ENCODE measurements at regions not wholly inside any gene's neighbourhood (a gene's known extent, or its start where the extent isn't known, plus 50 kb on each side); places are given as distances from the start of the nearest gene placed in this dataset.

DNA sequence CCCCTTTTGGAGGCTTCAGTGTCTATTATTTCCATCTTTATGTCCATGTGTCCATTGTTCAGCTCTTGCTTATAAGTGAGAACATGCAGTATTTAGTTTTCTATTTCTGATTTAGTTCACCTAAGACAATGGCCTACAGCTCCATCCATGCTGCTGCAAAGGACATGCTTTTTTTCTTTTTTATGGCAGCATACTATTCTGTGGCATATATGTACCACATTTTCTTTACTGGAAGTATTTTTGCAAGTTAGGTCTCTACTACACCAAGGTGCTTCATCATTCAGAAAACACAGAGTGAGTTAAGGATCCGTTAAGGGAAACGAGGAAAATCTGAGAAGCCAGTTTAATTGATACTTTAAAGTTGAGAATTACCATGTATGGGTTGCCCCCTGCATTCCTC is 297.2 kb downstream of the CDCA7 start:
- DNase-seq = no peak

DNA sequence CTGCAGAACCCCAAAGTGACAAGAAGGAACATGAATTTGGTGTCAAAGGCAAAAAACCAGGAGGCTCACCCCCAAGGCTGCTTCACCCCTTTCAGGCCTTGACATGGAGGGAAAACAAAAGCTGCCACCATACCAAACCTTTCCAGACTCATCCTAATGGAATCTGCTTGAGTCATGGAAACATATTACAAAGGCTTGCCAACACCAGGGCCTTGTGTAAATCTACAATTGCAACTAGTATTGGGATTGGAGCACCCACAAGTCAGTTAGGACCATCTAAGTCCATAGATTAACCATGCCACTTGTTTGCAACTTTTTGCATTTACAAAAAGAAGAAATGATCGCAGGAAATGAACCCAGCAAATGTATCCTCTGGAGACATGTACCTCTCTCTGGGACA is 297.6 kb downstream of the CDCA7 start:
- peak; percentile 34 for DNase-seq

DNA sequence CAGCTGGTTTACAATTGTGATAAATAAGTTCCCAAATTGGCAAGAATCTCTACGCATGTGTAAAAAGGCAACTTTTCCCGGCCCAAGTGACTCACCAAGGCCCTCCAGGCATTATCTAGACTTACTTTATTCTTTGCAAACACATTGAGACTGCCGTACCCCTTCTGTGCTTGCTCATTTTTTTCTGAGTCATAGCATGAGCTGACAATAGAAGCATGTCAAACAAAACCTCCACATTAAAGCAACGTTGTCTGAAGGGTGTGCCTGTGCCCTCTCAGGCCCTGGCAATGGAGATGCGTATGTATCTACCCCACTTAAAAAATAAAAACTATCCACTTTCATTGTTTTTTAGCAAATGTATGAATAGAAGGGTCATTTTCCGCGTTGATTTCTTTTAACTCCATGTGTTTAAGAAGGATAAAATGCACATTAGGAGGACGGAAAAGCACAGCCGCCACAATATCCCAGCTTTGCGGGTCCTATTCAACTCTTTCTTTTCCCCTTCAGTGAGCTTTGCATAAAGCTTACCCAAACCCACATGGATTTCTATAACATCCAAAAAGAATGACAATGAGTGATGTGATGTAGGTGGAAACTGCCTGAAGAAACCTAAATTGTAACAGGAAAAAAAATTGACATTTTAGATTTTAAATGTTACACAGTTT is 298.2 kb downstream of the CDCA7 start:
- DNase-seq = peak; percentile 75

DNA sequence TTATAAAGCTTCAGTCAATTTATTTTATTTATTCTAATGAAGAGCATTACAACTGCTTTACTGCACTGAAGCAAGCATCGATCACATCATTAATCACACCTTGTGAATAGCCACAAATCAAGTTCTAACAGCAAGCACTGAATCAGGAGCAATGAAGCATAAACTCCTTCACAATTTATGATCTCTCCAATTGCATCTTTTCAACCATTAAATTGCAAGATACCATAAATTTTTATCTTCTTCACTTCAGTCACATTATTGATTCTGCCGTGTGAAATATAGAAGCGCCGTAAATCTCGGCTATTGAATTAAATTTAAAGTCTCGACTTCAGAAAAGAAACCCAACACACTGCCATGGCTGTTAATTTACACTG is 298.7 kb downstream of the CDCA7 start:
- no peak for DNase-seq

DNA sequence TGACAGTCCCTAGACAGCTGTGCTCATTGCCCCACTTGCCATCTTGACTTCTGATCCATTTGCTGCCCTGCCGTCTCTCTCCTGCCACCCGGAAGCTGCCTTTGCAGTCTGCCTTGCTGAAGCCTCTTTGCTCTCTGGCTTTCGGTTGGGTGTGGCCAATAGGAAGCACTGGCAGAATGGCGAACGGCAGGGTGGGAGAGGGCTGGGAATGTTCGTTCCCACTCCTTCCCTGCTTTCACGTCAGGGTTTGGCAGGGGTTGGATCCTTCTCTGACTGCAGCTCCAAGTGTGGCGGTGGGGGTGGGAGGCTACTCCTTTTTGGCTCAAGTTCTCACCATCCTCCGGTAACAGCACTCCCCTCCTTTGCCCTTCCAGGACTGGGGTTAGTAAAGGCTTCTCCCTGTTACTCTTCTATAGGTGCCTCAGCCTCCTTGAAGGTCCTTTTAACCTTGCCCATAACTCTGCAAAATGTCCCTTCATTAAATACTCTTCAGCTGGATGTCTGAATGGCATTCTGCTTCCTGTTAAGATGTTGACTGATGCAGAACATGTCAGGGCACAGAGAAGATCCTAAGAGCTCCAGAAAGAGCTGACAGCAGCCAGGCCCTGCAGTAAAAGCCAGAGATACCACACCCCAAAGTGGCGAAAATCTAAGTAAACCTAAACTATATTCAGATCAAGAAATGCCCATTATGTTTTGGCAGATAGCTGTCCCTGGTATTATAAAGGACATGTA is 299.7 kb downstream of the CDCA7 start:
- no peak for DNase-seq

DNA sequence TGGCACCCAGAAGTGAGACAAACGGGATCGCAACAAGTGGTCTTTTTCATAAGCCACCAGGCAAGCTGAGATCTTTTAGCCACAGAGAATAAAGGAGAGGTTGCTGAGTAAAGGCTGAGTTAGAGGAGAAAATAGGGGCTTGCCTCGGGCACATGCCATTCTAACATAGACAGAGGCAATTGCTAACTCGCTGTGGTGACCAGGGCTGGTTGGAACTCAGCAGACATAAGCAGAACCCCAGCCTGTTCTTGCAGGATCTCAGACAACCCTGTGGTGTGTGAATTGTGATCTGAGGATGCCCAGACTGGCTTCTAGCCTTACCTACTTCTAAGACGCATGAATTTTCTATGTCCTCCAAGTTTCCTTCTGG is 300.2 kb downstream of the CDCA7 start:
- DNase-seq = no peak

DNA sequence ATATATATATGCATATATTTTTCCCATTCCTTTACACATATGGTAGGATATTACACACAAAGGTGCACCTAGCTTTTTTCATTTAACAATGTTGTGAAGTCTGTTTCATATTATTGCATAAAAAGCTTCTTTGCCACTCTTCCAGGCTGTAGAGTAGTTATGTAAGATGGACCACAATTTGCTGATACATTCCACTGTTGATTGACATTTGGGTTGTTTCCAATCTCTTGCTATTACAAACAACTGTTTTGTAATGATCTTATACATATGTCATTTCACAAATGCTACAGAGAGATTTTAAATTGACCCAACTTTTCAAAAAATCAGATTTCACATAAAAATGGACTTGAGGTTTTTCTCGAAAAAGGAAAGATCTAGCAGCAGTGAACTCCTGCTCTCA is 301.4 kb downstream of the CDCA7 start:
- DNase-seq = no peak

DNA sequence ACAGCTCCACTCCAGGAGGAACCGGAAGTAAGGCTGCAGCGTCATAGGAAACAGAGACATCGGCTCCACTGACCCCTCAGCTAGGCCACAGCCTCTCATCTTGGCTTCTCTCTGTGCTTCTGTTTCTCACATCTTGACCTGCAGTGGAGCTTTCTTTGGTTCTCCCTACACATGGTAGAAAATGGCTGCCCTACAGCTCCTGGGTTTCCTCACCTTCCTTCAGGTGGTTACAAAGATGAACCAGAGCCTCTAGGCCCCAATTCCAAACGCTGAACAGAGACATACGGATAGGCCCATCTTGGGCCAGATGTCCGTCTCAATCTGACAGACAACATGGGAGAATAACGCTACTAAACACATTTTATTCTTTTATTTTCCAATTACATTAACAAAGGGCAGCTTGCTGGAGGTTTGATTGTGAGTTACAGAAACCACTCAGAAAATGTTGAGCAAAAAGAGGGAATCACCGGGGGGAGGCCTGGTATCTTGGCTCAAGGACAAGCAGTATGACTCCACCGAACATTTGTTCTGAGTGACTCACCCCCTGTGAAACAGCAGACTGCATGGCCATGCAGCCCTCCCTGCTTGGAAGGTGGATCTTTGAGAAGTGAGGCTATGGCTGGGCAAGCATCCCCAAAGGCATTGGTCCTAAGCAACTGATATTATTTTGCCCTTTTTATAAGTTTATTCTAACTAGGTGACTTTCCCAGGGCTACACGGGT is 303.5 kb downstream of the CDCA7 start:
- DNase-seq = peak; percentile 20

DNA sequence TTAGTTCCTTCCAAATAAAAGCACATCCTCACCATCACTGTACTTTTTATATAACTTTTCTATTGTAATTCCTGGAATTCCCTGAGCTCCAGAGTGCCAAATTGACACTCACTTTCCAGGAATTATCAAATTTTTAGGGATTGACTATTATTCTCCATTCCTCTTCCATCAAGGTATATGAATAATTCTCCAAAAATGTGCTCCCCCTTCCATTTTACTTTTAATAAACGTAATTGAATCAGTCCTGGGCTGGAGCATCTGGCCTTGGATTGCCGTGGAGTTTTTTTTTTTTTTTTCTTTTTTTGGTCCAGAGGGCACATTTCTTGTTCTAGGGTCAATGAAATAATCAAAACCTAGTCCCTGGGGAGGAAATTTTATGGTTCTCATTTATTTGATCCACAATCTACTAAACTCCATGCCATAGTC is 304.3 kb downstream of the CDCA7 start:
- no peak for DNase-seq

DNA sequence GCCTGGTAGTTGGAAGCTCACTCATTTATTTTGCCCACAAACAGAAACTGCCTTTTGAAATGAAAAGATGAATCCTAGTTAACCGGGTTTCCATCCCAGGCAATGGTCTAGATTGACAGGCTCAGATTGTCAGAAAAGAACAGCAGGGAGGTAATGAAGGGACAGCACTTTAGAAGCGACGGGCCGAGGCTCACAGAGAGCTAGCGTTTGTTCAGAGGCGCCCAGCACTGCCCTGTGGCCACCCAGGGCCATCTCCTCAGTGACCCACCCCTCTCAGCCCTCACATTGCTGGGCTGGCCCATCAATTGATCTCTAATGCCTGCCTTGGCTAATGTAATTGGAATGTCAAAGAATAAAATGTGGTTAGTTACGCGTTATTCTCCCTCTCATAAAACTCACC is 304.8 kb downstream of the CDCA7 start:
- no peak for DNase-seq

DNA sequence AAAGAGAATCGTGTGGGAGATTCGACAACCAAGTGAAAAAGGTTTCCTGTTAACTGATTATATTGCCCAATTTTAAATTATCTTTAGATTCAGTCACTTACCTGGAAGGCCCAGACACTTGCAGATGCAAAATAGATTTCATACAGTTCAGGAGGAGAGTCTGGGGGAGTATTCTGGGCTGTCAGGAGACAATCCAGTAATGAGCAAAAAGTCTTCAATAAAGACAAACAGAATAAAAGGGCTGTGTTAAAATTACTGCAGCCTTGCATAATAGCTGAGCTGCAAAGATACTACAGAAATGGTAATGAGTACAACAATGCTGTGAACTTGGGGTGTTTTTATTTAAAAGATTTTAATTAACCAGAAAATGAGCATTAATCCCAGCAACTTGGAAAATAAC is 303.6 kb downstream of the SP3 start:
- DNase-seq = no peak

DNA sequence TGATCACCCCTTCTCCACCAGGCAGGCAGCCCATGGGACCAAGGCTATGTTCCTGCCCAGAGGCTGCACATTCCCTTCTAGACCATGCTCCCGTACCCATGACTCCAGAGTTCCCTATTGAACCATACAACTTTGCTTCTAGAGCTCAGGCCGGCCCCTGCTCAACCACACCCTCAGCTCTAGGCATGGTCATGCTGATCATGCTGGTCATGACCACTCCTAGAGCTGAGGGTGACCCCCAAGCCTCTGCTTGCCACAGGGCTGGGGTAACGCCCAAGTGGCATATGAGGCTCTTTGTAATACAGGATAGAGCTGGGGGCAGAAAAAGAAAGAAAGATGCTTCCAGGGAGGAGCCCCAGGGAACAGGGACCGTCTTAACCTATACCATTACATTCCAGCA is 301.8 kb downstream of the SP3 start:
- DNase-seq = no peak

DNA sequence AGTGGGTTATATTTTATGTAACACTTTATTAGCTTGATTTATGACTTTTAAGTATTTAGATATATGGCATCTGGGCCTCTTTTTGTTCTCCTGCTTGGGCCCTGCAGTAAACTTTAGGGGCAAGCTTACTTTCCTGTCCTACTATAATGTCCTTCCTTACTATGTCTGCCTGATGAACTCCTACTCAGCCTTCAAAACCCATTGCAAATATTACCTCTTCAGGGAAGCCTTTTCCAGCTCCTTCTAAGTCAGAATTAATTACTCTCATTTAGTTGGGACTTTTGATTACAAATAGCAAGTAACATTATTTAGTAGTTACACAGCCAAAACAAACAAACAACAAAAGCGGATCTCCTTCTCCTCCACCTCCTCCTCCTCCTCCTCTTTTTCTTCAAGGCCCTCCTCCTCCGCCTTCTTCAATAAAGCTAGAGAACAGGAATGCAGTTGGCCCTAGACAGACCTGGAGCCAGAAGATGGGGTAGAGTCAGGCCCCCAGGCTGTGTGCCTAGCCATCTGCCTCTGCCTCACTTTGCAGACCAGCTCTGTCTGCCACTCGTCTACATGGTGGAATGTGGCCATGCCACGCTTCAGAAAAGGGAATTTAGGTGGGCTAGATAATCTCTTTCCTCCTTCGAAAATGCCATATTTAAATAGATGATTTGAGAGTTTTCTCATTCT is 301.2 kb downstream of the SP3 start:
- DNase-seq = no peak

DNA sequence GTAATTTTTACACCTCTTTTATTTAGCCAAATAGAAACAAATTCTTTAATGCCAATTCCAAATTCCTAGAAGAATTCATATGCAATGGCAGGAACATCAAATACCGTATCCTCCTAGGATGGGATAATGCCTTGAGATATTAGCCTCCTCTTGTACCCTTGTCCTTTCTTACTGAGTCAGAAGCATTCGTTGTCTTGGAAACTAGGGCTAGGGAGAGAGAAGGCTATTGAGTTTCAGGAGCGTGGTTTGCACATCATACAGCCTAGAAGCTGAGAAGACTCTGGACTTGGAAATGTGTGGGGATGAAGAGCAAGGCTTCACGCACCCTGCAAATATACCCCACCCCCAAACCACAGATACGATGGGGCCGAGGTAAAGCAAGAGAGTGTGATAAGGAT is 300.7 kb downstream of the SP3 start:
- DNase-seq = no peak

DNA sequence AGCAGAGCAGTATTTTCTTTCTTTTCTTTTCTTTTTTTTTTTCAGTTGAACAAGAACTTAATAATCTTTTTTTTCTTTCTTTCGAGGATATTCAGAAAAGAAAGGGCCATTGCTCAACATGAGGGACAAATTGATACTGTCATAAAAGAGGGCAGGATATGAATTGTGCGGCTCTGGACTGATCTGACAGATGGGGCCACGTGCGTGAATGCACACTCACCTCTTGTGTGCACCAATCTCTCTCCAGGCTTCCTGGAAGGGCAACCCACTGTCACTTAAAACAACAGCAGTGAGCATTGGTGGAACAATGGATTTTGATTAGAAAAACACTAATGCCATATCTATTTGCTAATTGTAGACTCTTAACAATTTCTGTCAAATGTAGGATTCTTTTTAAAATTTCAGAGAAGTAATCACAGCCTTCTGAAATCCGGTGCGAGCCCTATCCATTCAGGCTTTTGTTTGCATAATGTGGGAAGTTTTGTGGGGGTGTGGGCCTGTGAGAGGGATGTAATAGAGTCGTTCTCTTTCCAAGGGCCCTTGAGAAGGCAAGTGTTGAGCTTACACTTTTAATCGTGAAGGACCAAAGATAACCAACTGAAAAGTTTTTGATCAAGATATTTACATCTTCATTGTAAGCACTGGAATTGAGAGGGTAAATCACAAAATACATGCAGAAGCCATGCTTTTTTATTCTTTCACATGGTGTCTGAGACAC is 298.8 kb downstream of the SP3 start:
- no peak for DNase-seq

DNA sequence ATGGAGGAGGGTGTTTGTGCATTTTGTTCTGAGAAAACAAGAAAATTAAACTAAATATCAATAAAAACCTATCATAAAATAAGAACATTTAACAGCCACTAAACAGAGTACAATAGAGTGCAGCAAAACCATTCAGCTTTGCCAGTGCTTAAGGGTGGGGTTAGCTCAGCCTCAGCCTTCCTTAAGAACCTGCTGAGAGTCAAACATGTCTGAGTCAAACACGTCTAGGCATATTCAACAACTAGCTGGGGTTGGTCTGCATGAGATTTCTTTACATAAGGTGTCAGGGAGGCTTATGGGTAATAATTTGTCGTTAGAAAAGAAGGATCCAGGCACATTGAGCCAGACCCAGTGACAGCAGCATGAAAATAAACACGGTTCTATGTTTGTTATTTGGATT is 298.2 kb downstream of the SP3 start:
- DNase-seq = no peak

DNA sequence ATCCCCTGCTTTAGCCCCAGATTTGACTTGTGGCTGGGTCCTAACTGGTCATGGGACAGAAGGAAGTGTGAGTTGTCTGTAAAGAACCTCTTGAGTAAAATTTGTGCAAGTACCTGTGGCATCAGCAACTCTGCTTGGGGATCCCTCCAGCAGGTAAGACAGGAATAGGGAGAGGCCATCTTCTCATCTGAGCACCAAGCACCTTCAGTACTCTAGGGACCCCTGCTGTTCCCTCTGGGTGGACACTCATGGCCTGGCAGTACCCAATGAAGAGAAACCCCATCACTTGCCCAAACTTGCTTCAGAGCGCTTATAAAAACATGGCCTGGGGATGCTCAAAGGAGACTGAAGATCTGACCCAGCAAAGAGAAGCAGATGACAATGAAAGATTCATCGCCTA is 297.8 kb downstream of the SP3 start:
- peak; percentile 24 for DNase-seq

DNA sequence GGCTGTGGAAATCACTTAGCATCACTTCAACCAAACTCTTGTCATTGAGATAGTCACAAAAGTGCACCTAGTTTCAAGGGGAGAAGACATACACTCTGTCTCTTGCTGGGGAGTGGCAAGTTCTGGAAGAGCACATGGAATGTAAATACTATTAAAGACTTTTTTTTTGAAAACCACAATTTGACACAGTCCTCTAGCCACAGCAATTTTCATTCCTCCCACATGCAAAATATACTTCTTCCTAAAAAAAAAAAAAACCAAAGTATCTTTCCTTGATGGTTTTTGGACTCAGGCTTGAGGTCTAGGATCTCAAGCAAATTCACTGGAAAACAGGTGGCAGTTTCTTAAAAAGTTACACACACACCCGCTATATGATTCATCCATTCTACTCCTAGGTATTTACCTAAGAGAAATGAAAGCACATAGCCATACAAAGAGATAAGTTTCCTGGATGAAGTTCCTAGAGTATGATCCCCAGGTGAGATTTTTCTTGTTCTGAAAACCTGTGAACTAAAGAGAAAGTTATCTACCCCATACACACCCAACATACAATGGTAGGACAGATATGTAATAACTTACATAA is 295.8 kb downstream of the SP3 start:
- peak; percentile 16 for DNase-seq

DNA sequence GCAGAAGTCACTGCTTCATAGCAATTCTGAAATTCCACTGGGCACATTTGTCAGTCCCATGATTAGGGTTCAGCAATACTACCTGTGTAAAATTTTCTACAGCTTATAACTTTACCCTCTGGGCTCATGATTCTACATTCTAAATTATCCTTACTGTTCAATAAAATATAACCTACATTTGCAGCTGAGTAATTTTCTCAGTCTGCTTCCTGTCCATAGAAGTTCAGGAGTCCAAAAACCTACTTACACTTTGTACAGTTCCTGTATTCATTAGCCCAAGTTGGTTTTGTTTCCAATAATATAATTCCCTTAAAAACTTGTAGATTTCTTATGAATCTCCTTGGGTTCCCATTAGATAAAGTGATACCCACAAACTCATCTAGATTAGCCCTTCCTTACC is 295.3 kb downstream of the SP3 start:
- DNase-seq = no peak

DNA sequence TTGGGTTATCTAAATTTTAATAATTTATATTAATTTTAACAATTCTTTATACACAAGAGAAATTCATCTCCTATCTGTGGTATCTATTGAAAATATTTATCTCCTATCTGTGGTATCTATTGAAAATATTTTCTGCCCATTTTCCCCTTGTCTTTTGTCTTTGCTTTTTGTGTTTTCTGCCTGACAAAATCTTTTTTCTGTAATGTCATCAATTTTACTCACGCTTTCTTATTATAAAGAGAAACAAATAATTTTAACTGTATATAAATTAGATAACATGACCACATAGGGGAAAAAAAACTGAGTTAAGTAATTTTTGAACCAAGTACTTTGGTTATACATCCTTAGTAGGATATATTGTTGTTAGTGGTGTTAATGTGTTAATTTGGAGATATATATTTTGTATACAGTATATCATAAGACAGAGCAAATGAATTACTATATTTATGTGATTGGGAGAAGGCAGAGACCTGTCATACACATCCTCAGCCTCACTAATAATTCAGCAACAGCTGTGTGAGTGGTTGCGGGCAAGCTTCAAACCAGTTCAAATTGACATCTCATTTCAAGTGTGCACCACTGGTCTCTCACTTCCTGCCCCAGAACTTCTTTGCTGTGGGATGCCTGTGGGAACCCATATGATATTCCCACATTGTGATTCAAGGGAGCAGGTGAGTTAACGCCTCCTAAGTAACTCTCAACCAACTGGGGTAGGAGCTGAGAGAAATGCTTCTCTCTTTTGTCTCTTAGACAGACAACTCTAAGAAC is 292.4 kb downstream of the SP3 start:
- no peak for DNase-seq

DNA sequence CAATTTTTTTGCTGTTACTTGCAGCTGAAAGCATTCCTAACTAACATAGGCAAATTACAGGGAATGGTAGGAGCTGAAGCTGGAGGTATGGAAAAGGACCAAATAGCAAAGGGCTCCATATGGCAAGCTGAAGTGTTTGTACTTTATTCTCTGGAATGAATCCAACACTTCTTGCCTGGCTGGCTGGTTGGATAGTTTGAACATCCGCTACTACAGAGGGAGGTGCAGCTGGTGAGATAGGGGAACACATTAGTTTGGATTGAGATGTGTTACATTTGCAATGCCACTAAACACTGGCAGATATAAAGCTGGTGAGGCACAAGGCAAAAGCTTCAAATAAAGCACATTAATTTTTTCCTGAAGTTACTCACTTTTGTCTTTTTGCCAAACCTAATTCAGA is 291.5 kb downstream of the SP3 start:
- DNase-seq = peak; percentile 46

DNA sequence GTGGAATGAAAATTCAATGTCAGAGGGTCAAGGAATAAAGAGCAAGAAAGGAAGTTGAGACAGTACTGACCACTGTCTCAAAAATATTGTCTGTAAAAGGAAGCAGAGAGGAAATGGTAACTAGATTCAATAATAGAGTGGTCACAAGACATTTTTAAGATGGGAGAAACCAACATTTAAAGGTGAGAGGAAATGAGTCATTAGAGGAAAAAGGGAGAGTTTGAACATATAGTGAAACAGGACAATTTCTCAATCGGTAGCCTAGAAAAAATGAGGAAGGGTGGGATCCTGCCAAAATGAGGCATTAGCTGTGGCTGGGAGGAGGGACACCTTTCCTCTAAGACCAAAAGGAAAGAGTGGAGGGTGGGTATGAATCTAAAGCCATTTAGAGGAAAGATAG is 288.5 kb downstream of the SP3 start:
- DNase-seq = no peak
